ENCODE measurements at regions not wholly inside any gene's neighbourhood (a gene's known extent, or its start where the extent isn't known, plus 50 kb on each side); places are given as distances from the start of the nearest gene placed in this dataset.

DNA sequence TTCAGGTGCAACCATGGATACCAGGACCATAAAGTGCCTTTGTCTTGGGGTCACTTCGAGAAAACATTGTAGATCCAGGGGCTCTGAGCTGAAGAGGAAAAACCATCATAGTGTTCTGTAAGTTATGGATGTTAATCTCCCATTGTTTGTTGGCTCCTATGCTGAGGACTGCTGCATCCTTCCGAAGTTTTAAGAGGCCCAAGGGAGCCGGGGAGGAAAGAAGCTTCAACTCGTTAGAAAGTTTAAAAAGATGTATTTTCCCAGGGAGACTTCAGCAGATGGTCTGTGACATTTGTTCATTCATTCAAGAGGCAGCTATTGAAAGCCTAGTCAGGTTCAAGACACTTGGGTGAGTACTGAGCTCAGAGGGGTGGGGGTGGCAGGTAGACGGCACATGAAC, 378.8 kb upstream of the TBX3 start:
- DNase-seq (ENCODE audit: low spot score) (no peak), ATAC-seq (ENCODE audit: low FRiP score) (no peak)
- no peak for TF ChIP-seq CTCF (IDR thresholded peaks at IDR 0.05)

- DNase-seq (ENCODE audit: low spot score) (no peak), ATAC-seq (ENCODE audit: low FRiP score) (no peak)
- TF ChIP-seq CTCF (IDR thresholded peaks at IDR 0.05): no peak
Observed at GRCh38 chr12:115060477-115061168, 376.6 kb upstream of the TBX3 start.

GRCh38 chr12:115057445-115057844, 373.5 kb upstream of the TBX3 start:
- TF ChIP-seq CTCF (IDR thresholded peaks at IDR 0.05): no peak
- no peak for ATAC-seq (ENCODE audit: low FRiP score)
- DNase-seq (ENCODE audit: low spot score): no peak

DNA sequence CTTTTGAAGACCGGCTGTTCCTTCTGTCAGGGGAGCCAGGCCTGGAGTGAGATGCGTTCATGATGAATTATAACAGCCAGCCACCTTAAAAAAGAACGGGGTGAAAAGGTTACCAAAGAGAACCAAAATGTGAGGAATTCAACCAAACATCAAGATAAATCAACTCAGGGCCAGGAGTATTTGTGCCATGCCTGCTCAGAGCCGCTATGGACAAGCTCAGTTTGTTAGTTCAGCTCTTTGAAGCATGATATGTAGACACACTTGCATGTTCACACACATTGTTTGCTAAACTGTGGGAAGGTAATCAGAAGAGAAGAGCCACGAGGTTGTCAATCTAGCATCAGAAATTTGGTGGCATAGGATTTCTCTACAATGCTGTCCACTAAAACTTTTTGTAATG, 367.4 kb upstream of the TBX3 start:
- ATAC-seq (ENCODE audit: low FRiP score) (no peak), DNase-seq (ENCODE audit: low spot score) (no peak)
- no peak for TF ChIP-seq CTCF (IDR thresholded peaks at IDR 0.05)

GRCh38 chr12:115049614-115050013, 365.6 kb upstream of the TBX3 start:
- no peak for DNase-seq (ENCODE audit: low spot score)
- ATAC-seq (ENCODE audit: low FRiP score): no peak

GRCh38 chr12:115046805-115047204, 362.8 kb upstream of the TBX3 start:
- no peak for TF ChIP-seq CTCF (IDR thresholded peaks at IDR 0.05)
- ATAC-seq (ENCODE audit: low FRiP score): no peak

More at GRCh38 chr12:115049614-115050013, 365.6 kb upstream of the TBX3 start:
- TF ChIP-seq CTCF (IDR thresholded peaks at IDR 0.05): no peak

DNA sequence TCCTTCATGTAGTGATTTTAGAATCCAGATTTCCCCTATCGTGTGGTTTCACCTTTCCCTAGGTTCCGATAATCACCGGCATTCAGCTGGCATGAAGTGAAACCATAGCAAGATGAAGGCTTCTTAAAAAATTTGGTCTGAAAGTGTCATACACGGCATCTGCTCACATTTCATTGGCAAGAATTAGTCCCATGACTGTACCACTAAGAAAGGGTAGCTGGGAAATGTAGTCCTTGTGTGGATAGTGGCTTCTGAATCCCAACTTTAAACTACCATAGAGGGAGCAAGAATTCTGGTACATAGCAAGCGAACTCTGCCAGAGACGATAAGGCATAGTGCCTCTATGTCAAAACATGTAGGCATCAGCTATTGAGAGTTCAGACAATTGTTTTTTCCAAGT, 360.1 kb upstream of the TBX3 start:
- ATAC-seq (ENCODE audit: low FRiP score) (no peak), DNase-seq (ENCODE audit: low spot score) (no peak)
- TF ChIP-seq CTCF (IDR thresholded peaks at IDR 0.05): no peak

More at GRCh38 chr12:115046805-115047204, 362.8 kb upstream of the TBX3 start:
- DNase-seq (ENCODE audit: low spot score): no peak

Measured in omental fat pad (tissue), 3 donors.